Breast epithelium (tissue), 3 donors: ENCODE measurements at regions not wholly inside any gene's neighbourhood (a gene's known extent, or its start where the extent isn't known, plus 50 kb on each side); places are given as distances from the start of the nearest gene placed in this dataset.

ENCODE experiments used
- POLR2A ChIP-seq: fragments of 450-650 bp; IDR thresholded peaks from one replicate; pipeline ENCODE4 v1.6.1; 2016; ENCODE audit warnings: antibody characterized with exemption, mild to moderate bottlenecking, moderate library complexity
- TF ChIP-seq, protein P1 (sequence below), 3 donors: fragments of 450-650 bp; IDR thresholded peaks; one replicate each; pipeline ENCODE4 v1.5.1; 2016 to 2017; ENCODE audit warnings: antibody characterized with exemption in 3 of 3, mild to moderate bottlenecking in 3 of 3, moderate library complexity in 3 of 3

DNA sequence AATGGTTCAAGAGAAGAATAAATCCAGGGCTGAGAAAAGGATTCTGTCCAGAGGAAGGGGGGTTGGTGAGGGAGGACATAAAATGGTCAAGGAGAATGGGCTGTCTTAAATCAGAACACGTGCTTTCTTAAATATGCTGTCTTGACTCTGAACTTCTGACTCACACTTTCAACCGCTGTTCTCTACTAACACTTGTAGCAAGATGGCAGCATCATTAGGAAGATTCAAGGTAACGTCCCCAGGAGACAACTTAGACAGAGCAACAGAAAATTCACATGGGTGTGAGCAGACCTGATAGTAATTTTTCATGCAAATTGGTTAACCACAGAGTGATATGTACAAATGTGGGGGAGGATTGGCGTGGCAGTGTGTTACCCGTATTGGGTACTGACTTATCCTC, 126.8 kb upstream of the GALNT17 start:
- TF ChIP-seq, protein P1, sequence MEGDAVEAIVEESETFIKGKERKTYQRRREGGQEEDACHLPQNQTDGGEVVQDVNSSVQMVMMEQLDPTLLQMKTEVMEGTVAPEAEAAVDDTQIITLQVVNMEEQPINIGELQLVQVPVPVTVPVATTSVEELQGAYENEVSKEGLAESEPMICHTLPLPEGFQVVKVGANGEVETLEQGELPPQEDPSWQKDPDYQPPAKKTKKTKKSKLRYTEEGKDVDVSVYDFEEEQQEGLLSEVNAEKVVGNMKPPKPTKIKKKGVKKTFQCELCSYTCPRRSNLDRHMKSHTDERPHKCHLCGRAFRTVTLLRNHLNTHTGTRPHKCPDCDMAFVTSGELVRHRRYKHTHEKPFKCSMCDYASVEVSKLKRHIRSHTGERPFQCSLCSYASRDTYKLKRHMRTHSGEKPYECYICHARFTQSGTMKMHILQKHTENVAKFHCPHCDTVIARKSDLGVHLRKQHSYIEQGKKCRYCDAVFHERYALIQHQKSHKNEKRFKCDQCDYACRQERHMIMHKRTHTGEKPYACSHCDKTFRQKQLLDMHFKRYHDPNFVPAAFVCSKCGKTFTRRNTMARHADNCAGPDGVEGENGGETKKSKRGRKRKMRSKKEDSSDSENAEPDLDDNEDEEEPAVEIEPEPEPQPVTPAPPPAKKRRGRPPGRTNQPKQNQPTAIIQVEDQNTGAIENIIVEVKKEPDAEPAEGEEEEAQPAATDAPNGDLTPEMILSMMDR (IDR thresholded peaks at IDR 0.05) = no peak
- no peak for TF ChIP-seq POLR2A
